AML-193 (cell line): ENCODE measurements at regions not wholly inside any gene's neighbourhood (a gene's known extent, or its start where the extent isn't known, plus 50 kb on each side); places are given as distances from the start of the nearest gene placed in this dataset.
A peak's percentile ranks its signal among the peaks of the same experiment; 100 is the strongest.
"Not testable (repeated sequence)": the region's sequence is repeated elsewhere in the genome, so short reads cannot be mapped to it uniquely, and the experiment has no call there.

Experiments used
- DNase-seq, 2 experiments: peaks; one replicate each; lab custom pipeline; 2025; lab: John Stamatoyannopoulos, UW

DNA sequence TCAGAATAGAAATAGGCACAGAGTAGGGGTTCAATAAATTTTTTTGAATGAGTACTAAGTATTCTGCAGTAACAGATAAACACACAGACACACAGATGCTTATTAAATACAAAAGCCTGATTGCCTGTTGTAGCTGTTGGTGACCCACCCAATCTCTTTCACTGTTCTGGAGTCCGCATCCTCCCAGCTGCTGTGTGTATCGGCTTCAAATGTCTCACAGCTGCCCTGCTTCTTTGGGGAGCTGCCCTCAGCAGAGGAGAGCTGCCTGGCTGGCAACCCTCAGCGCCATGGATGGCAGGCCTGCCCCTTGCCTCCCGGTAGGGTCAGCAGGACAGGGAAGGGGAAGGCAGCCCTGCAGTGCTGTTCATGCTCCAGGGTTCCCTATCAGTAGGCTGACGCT is 50.5 kb upstream of the PRNP start:
- DNase-seq = no peak

DNA sequence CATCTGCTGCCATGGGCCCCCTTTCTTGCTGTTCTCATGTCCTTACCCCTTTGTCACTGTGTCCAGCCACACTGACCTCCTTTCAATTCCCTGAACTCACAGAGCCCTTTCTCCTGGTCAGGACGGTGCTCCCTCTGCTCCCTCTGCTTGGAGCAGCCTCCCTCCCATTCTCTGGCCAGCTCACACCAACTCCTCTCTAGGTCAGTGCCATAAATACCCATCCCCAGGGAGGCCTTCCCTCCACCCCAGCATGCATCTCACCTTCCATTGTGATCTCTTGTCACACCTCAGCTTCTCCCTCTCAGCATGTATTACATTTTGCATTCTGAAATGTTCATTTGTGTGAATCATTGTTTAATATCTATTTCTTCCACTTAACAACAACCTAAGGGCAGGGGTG is 50.9 kb upstream of the PRNP start:
- no peak for DNase-seq

DNA sequence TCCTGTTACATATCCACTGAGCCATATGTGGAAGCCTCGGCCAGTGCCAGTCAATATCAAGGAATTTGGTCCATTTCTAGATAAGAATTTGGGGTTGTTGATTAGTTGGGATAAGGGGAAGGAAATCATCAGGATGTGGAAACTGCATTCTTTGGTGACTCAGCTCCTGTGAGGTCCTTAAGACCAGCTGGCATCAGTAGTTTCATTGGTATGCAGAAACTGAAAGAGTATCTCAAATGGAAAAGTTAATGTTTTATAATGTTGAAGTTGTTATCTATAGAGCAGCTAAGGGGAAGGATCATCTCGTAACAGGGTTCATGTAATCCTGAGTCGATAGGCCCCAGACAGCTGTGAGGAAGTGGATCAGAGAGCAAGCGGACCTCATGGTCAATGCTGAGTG is 52.5 kb upstream of the PRNP start:
- no peak for DNase-seq

DNA sequence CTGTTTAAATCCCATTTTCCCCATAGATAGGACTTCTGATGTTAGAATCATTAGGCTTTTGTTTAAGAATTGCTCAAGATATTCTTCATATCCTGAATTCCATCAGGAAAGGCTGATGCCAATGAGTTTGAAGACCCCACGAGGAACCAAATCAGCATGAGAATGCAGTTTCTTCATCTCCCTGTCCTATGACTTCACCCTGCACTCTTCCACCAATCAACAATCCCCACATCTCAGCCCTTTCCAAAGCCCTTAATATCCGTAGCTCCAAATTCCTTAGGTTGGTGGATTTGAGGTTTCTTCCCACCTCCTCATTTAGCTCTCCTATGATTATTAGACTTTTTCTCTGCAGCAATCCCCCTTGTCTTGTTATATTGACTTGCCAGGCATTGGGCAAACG is 52.9 kb upstream of the PRNP start:
- no peak for DNase-seq

DNA sequence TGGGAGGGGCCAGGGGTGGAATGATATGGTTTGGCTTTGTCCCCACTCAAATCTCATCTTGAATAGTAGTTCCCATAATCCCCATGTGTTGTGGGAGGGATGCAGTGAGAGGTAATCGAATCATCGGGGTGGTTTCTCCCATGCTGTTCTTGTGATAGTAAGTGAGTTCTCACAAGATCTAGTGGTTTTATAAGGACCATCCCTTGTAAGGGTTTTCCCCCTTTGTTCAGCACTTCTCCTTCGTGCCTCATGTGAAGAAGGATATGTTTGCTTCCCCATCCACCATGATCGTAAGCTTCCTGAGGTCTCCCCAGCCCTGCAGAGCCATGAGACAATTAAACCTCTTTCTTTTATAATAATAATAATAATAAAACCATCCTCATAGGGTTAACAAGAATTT is 53.4 kb upstream of the PRNP start:
- DNase-seq = no peak

DNA sequence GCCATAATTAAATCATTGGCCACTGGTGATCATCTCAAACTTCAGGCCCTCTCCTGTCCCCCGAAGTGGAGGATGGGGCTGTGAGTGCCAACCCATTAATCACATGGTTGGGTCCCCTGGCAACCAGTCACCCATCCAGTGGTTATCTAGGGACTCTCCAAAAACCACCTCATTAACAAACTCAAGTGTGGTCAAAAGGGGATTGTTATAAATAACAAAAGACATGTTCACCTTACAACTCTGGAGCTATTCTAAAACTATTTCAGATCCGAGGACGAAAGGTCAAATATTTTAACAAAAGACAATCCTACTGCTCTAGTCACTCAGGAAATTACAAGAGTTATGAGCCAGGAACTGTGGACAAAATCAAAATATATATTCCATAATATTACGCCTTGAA is 60.0 kb upstream of the PRNP start:
- no peak for DNase-seq

DNA sequence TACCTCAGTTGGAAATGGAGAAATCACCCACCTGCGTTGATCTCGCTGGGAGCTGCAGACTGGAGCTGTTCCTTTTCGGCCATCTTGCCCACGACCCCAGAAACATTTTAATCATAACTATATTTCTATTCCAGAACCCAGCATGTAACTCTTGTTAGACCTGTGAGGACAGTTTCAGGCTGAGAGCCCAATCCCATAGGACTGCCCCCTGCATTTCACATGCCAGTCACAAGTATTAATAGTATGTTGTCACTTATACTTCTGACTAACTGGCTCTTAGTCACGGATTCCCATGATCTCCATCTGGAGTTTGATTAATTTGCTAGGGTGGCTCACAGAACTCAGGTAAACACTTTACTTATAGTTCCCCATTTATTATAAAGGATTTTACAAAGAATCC is 60.6 kb upstream of the PRNP start:
- DNase-seq = no peak

DNA sequence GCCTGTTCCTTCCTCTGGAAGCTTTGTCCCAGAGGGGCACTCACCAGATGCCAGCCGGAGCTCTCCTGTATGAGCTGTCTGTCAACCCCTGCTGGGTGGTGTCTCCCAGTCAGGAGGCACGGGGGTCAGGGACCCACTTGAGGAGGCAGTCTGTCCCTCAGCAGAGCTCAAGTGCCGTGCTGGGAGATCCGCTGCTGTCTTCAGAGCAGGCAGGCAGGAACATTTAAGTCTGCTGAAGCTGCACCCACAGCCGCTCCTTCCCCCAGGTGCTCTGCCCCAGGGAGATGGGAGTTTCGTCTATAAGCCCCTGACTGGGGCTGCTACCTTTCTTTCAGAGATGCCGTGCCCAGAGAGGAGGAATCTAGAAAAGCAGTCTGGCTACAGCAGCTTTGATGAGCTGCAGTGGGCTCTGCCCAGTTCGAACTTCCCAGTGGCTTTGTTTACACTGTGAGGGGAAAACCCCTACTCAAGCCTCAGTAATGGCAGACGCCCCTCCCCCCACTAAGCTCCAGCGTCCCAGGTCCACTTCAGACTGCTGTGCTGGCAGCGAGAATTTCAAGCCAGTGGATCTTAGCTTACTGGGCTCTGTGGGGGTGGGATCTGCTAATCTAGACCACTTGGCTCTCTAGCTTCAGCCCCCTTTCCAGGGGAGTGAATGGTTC is 61.5 kb upstream of the PRNP start:
- not testable (repeated sequence) for DNase-seq

DNA sequence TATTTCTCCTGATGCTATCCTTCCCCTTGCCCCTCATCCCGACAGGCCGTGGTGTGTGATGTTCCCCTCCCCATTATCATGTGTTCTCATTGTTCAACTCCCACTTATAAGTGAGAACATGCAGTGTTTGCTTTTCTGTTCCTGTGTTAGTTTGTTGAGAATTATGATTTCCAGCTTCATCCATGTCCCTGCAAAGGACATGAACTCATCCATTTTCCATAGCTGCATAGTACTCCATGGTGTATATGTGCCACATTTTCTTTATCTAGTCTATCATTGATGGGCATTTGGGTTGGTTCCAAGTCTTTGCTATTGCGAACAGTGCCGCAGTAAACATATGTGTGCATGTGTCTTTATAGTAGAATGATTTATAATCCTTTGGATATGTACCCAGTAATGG is 67.1 kb upstream of the PRNP start:
- not testable (repeated sequence) for DNase-seq

DNA sequence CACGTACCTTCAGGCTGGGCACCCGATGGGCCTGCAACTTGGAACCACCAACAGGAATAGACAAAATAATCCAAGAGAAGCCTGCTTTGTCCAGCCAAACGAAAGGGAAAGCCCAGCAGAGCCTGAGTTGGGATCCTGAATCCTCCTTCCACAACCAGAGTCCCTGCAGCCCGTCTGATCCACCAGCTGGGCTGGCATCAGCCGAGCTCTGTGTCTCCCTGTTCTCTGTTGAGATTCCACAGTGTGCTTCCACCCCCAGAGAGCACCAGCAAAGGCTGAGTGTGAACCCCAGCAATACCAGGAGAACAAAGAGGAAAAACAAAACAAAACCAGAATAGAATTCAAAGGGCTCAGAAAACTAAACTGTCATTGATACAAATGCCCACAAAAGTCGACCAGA is 68.8 kb upstream of the PRNP start:
- DNase-seq = no peak

DNA sequence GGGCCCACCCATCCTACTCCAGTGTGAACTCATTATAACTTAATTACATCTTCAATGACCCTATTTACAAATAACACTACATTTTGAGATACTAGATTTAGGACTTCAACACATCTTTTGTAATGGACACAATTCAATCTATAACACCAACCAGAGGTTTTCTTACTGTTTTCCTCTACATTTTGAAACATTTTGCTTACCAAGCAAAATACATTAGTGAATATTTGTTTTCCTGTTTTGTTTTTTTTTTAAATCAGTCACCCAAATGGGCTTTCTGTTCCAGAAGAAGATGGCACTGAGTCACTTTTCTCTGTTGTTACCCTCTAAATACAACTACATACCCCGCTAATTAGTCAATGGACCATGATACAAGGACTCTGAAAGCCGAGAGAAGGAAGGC is 69.2 kb upstream of the PRNP start:
- no peak for DNase-seq

DNA sequence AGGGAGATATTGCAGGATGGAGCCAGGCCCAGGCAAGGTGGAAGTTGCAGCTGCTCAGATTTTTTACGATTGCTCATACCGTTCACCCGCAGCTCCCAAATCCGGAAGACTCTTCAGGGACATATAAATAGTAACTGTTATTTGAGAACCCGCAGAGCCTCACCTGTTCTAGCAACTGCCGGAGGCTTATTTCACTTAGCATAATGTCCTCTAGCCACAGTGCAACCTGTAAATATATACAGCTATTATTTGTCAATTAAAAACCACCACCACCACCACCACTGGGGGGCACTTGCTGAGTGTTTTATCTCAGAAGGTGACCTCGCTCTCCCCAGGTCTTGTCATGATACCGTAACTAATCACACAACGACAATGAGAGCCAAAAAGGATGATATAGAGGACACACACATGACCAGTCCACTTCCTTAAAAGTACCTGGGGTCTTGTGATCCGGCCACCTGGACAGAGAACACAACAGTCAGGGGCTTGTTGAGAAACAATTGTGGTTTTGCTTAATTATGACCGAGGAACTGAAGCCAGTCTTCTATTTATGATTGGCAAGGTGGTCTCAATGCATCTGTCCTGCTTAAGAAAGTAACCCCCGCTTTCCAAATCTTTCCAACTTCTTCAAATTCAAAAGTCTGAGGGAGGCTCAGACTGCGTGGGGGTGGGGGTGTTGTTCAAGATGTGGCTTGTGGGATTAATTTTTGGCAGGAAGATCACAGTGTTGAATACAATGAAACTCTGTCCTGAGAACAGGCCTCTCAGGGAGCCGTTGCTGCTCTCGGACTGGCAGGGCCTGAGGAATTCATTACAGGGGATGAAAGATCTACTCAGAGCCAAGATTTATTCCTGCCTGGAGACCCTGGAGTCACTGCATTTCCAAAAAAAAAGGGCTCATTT is 72.3 kb upstream of the PRNP start:
- no peak for DNase-seq

DNA sequence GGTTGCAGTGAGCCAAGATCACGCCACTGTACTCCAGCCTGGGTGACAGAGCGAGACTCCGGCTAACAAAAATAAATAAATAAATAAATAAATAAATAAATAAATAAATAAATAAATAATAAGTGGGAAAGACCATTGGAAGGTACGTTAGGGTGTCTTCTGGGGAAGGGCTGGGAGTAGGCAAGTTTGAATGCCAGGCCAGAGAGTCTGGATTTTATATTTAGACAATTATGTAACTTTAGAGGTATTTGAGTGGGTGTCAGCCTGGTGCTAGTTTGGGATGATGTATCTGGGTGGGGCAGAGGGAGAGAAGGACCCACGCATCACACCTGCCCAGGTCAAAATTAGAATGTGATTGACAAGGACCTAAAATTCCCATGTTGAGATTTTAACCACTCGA is 73.1 kb upstream of the PRNP start:
- DNase-seq = no peak

DNA sequence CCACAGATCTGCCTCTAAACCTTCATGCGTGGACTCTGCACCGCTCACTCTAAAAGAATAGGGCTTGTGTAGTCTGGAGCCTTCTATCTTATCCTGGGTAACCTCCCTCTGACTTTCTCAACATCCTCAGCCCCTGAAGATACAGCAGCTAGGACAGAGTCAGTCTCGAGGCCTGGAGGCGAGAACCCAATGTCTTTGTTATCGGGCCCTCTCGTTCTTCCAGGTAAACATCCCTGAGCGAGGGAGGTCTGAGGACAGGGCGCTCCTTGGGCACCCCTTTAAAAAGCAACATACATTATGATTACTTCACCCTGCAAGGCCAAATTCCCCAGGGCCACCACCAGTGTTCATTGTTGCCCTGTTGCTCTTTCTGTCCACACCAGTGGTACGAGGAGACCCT is 75.4 kb upstream of the PRNP start:
- no peak for DNase-seq

DNA sequence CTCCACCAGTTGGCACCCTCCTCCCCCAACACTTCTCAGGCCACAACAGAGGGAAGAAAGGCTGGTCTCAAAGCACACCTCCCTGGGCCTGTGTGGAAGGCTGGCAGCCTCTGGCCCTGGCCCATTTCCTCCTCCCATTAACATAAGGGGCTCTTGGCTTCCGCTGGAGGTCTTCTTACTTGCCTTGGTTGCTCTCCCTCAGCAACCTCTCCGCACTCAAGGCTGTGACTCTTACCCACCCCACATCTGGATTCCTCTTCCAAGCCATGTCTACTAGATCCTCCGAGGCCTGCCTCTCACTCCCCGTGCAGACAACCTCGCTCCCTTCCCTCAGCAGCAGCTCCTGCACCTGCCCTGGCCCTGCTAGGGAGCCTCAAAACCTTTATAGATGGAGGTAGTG is 76.7 kb upstream of the PRNP start:
- no peak for DNase-seq

DNA sequence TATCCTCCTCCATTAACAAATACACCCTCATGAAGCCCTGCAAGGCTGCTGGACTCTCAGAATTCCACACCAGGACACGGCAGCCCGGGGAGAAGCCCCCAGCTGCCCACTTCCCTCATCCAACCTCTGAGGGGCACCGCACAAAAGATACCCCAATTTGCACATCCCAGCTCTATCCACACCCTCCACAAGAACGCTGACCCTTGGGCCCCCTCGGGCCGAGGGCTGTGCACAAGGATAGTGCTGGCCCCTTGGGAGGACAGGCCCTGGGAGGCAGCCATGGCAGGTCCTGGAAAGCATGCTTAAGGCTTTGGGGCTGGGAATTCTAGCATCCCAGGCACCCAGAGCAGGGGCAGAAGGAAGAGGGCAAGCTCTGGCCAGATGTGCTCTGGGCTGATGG is 77.4 kb upstream of the PRNP start:
- DNase-seq = no peak

DNA sequence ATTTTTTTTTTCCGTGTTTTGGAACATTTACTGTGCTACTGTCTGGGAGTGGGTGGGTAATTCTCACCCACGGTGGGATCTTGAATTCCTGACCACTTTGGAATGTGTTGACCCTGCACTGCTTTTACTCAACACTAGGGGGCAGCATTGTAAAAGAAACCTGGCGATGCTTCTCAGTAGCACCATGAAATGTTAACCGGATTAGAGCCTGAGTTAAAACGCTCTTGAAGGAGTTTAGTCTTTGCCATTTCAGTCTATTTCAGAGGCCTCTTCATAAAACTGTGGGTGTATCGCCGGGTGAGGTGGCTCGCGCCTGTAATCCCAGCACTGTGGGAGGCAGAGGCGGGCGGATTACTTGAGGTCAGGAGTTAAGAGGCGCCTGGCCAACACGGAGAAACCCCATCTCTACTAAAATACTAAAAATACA is 79.0 kb upstream of the PRNP start:
- DNase-seq = peak; percentile 31 to 38

DNA sequence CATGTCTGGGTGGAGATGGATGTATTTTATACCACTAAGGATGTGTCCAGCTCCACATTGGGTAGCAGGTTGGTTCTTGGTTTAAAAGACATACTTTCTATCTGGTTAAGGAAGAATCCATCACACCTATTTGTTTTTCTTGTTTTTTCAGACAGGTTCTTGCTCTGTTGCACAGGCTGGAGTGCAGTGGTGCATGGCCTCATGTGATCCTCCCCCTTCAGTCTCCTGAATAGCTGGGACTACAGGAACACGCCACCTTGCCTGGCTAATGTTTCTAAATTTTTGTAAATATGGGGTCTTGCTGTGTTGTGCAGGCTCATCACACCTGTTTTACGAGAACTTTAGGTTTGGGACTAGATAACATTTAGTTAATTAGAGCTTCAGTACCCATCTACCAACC is 80.2 kb upstream of the PRNP start:
- DNase-seq = no peak

DNA sequence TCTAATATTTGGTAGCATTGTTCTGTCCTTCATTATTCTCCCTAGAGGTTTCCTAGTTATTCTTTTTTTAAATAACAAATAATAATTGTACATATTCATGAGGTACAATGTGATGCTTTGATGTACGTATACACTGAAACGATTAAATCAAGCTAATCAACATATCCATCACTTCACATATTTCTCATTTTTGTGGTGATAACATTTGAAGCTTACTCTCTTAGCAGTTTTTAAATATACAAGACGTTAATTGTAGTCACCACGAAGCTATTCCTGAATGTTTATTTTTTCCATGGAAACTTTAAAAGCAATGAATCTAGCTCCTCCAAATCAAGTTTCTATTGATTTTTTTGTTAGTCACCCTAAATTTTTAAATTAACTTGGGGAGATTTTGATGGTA is 81.1 kb upstream of the PRNP start:
- DNase-seq = no peak

DNA sequence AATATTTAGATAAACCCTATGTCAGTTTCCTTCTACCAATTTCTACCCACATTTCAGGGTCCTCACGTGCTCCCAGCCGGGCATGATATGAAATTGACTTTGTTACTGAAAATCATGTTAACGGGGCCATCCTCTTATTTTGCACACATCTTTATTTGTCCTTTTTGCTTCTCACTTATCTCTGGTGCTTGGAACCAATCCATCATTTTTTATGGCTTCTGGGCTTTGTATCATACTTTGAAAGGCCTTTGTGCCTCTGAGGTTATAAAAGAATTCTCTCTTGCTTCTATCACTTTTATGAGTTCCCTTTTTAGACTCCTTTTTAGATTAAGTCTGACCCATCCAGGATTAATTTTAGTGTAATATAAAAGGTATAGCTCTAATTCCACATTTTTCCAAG is 81.7 kb upstream of the PRNP start:
- DNase-seq = no peak

DNA sequence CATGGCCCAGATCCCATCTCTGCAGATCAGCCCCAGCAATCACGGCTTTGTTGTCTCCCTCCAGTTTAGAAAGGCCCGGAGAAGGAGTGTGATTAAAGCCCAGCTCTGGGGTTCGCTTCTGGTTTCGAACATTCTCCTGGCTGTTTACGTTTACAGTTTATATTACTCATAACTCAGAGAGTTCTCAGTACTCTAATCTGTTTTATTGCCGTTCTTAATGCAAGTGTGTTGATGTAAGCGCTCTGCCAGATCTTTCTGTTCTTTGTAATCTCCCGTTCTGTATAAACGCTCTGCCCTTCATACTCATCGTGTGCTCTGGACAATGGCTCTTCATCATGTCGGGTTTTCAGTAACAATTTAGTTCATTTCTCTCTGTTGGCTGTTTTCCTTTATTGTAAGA is 82.5 kb upstream of the PRNP start:
- DNase-seq = no peak

DNA sequence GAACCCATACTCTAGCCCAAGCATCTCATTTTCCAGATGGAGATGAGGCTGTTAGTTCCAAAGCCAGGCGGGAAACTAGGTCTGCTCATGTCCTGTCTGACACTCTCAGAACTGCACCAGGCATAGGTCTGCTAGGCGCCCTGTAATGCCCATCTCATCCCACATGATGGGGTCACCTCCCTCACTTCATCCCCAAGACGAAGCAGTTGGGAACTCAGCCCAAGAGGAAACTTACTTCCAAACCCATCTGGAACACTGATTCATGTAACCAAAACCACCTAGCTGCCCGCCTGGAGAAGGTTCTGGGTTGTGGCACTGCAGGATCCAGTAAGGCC is 84.0 kb upstream of the PRNP start:
- DNase-seq = no peak

DNA sequence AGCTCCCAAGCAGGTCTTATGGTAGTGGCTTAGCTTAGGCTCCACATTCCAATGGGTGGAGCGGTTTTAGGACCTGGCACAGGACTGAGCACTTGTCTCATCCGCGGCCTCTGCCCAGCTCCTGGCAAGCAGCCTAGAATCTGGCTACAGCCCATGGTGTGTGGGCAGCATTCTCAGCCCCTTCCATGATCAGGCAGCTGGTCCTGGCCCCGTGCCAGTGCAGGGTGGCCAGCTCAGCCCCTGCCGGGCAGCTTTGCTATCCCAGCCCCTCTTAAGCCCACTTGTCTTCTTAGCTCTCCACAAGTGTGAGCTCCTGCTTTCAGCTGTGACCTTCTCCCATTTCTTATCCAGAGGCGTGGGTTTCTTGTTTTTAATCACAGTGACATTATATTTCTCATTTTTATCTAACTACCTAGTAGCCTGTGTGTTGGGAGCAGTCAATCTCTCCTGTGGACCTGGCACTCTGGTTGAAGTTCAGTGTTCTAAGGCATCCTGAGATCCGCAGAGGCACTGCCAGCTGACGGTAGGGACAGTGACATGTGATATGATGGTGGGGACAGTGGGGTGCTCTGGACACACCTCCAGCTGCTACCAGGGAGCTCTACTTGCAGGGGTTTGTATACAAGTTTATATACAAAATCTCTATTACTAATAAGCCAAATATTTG is 84.5 kb upstream of the PRNP start:
- no peak for DNase-seq
